D341Med (cell line): ENCODE measurements at regions not wholly inside any gene's neighbourhood (a gene's known extent, or its start where the extent isn't known, plus 50 kb on each side); places are given as distances from the start of the nearest gene placed in this dataset.
"Not testable (repeated sequence)": the region's sequence is repeated elsewhere in the genome, so short reads cannot be mapped to it uniquely, and the experiment has no call there.

Source experiments
- DNase-seq: peaks from one replicate; pipeline ENCODE4 v3.0.0; 2012; ENCODE audit warnings: low spot score

- DNase-seq: no peak
These were observed 330.0 kb downstream of the ANTXR2 start for GRCh38 chr4:79743014-79743413.

GRCh38 chr4:79739912-79740311 lies 331.9 kb upstream of the GK2 start:
- DNase-seq: no peak

GRCh38 chr4:79723507-79723906 lies 315.5 kb upstream of the GK2 start:
- no peak for DNase-seq

GRCh38 chr4:79700356-79700755 lies 292.3 kb upstream of the GK2 start:
- DNase-seq: no peak

GRCh38 chr4:79697444-79697843 lies 289.4 kb upstream of the GK2 start:
- DNase-seq: no peak

GRCh38 chr4:79696534-79696933 lies 288.5 kb upstream of the GK2 start:
- not testable (repeated sequence) for DNase-seq

GRCh38 chr4:79695848-79696247 lies 287.8 kb upstream of the GK2 start:
- DNase-seq: no peak

- no peak for DNase-seq
These were observed 281.7 kb upstream of the GK2 start for GRCh38 chr4:79689740-79690139.

GRCh38 chr4:79688691-79689090 lies 280.7 kb upstream of the GK2 start:
- DNase-seq: no peak

GRCh38 chr4:79687006-79687405 lies 279.0 kb upstream of the GK2 start:
- no peak for DNase-seq

GRCh38 chr4:79685542-79685941 lies 277.5 kb upstream of the GK2 start:
- DNase-seq: no peak

GRCh38 chr4:79684516-79684915 lies 276.5 kb upstream of the GK2 start:
- no peak for DNase-seq

GRCh38 chr4:79682801-79683530 lies 274.9 kb upstream of the GK2 start:
- no peak for DNase-seq

- no peak for DNase-seq
These were observed 274.1 kb upstream of the GK2 start for GRCh38 chr4:79682161-79682560.

- DNase-seq: no peak
These were observed 271.8 kb upstream of the GK2 start for GRCh38 chr4:79679859-79680258.

- no peak for DNase-seq
These were observed 270.6 kb upstream of the GK2 start for GRCh38 chr4:79678472-79679202.

- no peak for DNase-seq
These were observed 268.7 kb upstream of the GK2 start for GRCh38 chr4:79676705-79677104.

GRCh38 chr4:79674906-79675305 lies 266.9 kb upstream of the GK2 start:
- DNase-seq: not testable (repeated sequence)

- no peak for DNase-seq
These were observed 265.9 kb upstream of the GK2 start for GRCh38 chr4:79673898-79674297.

GRCh38 chr4:79673377-79673776 lies 265.3 kb upstream of the GK2 start:
- DNase-seq: no peak

- DNase-seq: no peak
These were observed 258.8 kb upstream of the GK2 start for GRCh38 chr4:79666875-79667274.

GRCh38 chr4:79666112-79666511 lies 258.1 kb upstream of the GK2 start:
- DNase-seq: no peak

- DNase-seq: no peak
These were observed 255.8 kb upstream of the GK2 start for GRCh38 chr4:79663865-79664264.

GRCh38 chr4:79663141-79663540 lies 255.1 kb upstream of the GK2 start:
- DNase-seq: no peak
